H9 (cell line): ENCODE measurements at regions not wholly inside any gene's neighbourhood (a gene's known extent, or its start where the extent isn't known, plus 50 kb on each side); places are given as distances from the start of the nearest gene placed in this dataset.

Experiments used
- DNase-seq: peaks from one replicate; pipeline ENCODE4 v3.0.0-alpha.2; 2017
- H2AFZ ChIP-seq: one replicate; pipeline ENCODE4 v1.6.1; 2013; ENCODE audit warnings: mild to moderate bottlenecking, low read length, control low read depth, moderate library complexity
- H2AK5ac ChIP-seq: 2 replicates; pipeline ENCODE4 v1.6.1; 2013; ENCODE audit warnings: low read length, control low read depth, mixed read lengths; ENCODE audit not compliant: insufficient read length
- H2BK120ac ChIP-seq: one replicate; pipeline ENCODE4 v1.6.1; 2013; ENCODE audit warnings: low read depth, mild to moderate bottlenecking, low read length, control low read depth, inconsistent platforms; ENCODE audit not compliant: poor library complexity, severe bottlenecking
- H2BK12ac ChIP-seq: 2 replicates; pipeline ENCODE4 v1.6.1; 2013; ENCODE audit warnings: low read length, control low read depth, mixed read lengths, low read depth; ENCODE audit not compliant: insufficient read length
- H2BK15ac ChIP-seq: 2 replicates; pipeline ENCODE4 v1.6.1; 2013; ENCODE audit warnings: low read depth, low read length, control low read depth
- H2BK20ac ChIP-seq: one replicate; pipeline ENCODE4 v1.6.1; 2013; ENCODE audit warnings: low read depth, mild to moderate bottlenecking, low read length, control low read depth, inconsistent platforms; ENCODE audit not compliant: poor library complexity, severe bottlenecking
- H2BK5ac ChIP-seq: 2 replicates; pipeline ENCODE4 v1.6.1; 2013; ENCODE audit warnings: low read length, control low read depth, mixed read lengths; ENCODE audit not compliant: insufficient read length
- H3K14ac ChIP-seq: 2 replicates; pipeline ENCODE4 v1.6.1; 2013; ENCODE audit warnings: low read length, control low read depth; ENCODE audit not compliant: insufficient read depth
- H3K18ac ChIP-seq: 2 replicates; pipeline ENCODE4 v1.6.1; 2013; ENCODE audit warnings: low read depth, mild to moderate bottlenecking, mixed read lengths, low read length, control low read depth; ENCODE audit not compliant: insufficient read length
- H3K23ac ChIP-seq: 2 replicates; pipeline ENCODE4 v1.6.1; 2013; ENCODE audit warnings: low read length, control low read depth, mixed read lengths, low read depth; ENCODE audit not compliant: insufficient read length
- H3K23me2 ChIP-seq: 2 replicates; pipeline ENCODE4 v1.6.1; 2013; ENCODE audit warnings: low read depth, mild to moderate bottlenecking, mixed read lengths, low read length, control low read depth; ENCODE audit not compliant: insufficient read length, poor library complexity, severe bottlenecking
- H3K27ac ChIP-seq: 2 replicates; pipeline ENCODE4 v1.5.1; 2013; ENCODE audit warnings: low read length, control low read depth, mixed read lengths, low read depth; ENCODE audit not compliant: insufficient read length
- H3K27me3 ChIP-seq: 2 replicates; pipeline ENCODE4 v1.6.1; 2013; ENCODE audit warnings: low read length, control low read depth, inconsistent platforms; ENCODE audit not compliant: insufficient read depth
- H3K4ac ChIP-seq: 2 replicates; pipeline ENCODE4 v1.6.1; 2013; ENCODE audit warnings: low read depth, mild to moderate bottlenecking, control low read depth, inconsistent platforms, low read length, moderate library complexity
- H3K4me1 ChIP-seq: 2 replicates; pipeline ENCODE4 v1.6.1; 2013; ENCODE audit warnings: low read length, control low read depth, inconsistent platforms; ENCODE audit not compliant: insufficient read depth
- H3K4me2 ChIP-seq: 2 replicates; pipeline ENCODE4 v1.6.1; 2013; ENCODE audit warnings: low read length, control low read depth, mixed read lengths; ENCODE audit not compliant: insufficient read length, insufficient read depth
- H3K56ac ChIP-seq: 2 replicates; pipeline ENCODE4 v1.6.1; 2013; ENCODE audit warnings: low read depth, mild to moderate bottlenecking, mixed read lengths, low read length, control low read depth; ENCODE audit not compliant: insufficient read length
- H3K79me1 ChIP-seq: 2 replicates; pipeline ENCODE4 v1.6.1; 2013; ENCODE audit warnings: low read depth, mild to moderate bottlenecking, moderate library complexity, low read length, control low read depth, inconsistent platforms; ENCODE audit not compliant: insufficient read depth, poor library complexity, severe bottlenecking
- H3K79me2 ChIP-seq: 2 replicates; pipeline ENCODE4 v1.6.1; 2013; ENCODE audit warnings: low read length, control low read depth, inconsistent platforms; ENCODE audit not compliant: insufficient read depth
- H3K9ac ChIP-seq: 2 replicates; pipeline ENCODE4 v1.6.1; 2013; ENCODE audit warnings: low read length, control low read depth, mixed read lengths; ENCODE audit not compliant: insufficient read length; ENCODE audit errors: extremely low read depth
- H3K9me3 ChIP-seq: one replicate; pipeline ENCODE4 v1.6.1; 2013; ENCODE audit warnings: low read depth, low read length, inconsistent platforms; ENCODE audit not compliant: control insufficient read depth
- H3T11ph ChIP-seq: one replicate; pipeline ENCODE4 v1.6.1; 2013; ENCODE audit warnings: mild to moderate bottlenecking, low read length, control low read depth, inconsistent platforms
- H4K20me1 ChIP-seq: one replicate; pipeline ENCODE4 v1.6.1; 2013; ENCODE audit not compliant: control insufficient read depth, insufficient read length, insufficient read depth
- H4K5ac ChIP-seq: 2 replicates; pipeline ENCODE4 v1.6.1; 2013; ENCODE audit warnings: low read depth, mild to moderate bottlenecking, mixed read lengths, low read length, control low read depth; ENCODE audit not compliant: insufficient read length
- H4K8ac ChIP-seq: replicated peaks from 2 replicates; pipeline ENCODE4 v1.6.1; 2013; ENCODE audit warnings: low read length, control low read depth, mixed read lengths, low read depth; ENCODE audit not compliant: insufficient read length
- H4K91ac ChIP-seq: 2 replicates; pipeline ENCODE4 v1.6.1; 2013; ENCODE audit warnings: low read depth, mild to moderate bottlenecking, moderate library complexity, mixed read lengths, low read length, control low read depth; ENCODE audit not compliant: insufficient read length
- H3K27ac Mint-ChIP-seq, 3 experiments: 2 replicates in 2 of 3; 3 replicates in 1 of 3; pipeline ENCODE4 v1.8.0; 2020 to 2021; ENCODE audit warnings: mixed read lengths in 3 of 3, mild to moderate bottlenecking in 1 of 3, moderate library complexity in 1 of 3
- H3K27me3 Mint-ChIP-seq: 2 replicates; pipeline ENCODE4 v1.8.0; 2021; ENCODE audit warnings: low read depth, mild to moderate bottlenecking, moderate library complexity, mixed read lengths
- H3K36me3 Mint-ChIP-seq, 3 experiments: 2 replicates in 2 of 3; 3 replicates in 1 of 3; pipeline ENCODE4 v1.8.0; 2020 to 2021; ENCODE audit warnings: low read depth in 3 of 3, mixed read lengths in 3 of 3; ENCODE audit not compliant: insufficient read depth in 1 of 3
- H3K4me1 Mint-ChIP-seq, 2 experiments: 2 replicates each; pipeline ENCODE4 v1.8.0; 2020; ENCODE audit warnings: mixed read lengths in 2 of 2
- H3K4me3 Mint-ChIP-seq, 2 experiments: 2 replicates in 1 of 2; 3 replicates in 1 of 2; pipeline ENCODE4 v1.8.0; 2020 to 2021; ENCODE audit warnings: mild to moderate bottlenecking in 2 of 2, mixed read lengths in 2 of 2, moderate library complexity in 1 of 2
- H3K9me3 Mint-ChIP-seq, 2 experiments: 2 replicates in 1 of 2; 3 replicates in 1 of 2; pipeline ENCODE4 v1.8.0; 2020; ENCODE audit warnings: mild to moderate bottlenecking in 2 of 2, mixed read lengths in 2 of 2, moderate library complexity in 1 of 2
- WGBS: extraction: QIAGEN DNeasy Blood & Tissue Kit; methylation state at CpG from one replicate; pipeline ENCODE4 v1.1.7; 2013; ENCODE audit warnings: missing lambda C conversion rate, low lambda C conversion rate, mixed read lengths; ENCODE audit not compliant: insufficient read length; ENCODE audit errors: extremely low coverage; 5-methylcytosine and 5-hydroxymethylcytosine counted together
- TF ChIP-seq, protein P1 (sequence below): fragments of 200-600 bp; sonication (generic); conservative IDR thresholded peaks from 3 replicates; pipeline ENCODE4 v1.8.0; 2021; ENCODE audit warnings: antibody characterized with exemption, mild to moderate bottlenecking

GRCh38 chr4:171281359-171281758, 531.8 kb upstream of the GALNTL6 start:
- no peaks in the 10 kb centered on the region for H3K79me1 ChIP-seq
- no peaks in the 10 kb centered on the region for H3K4me1 Mint-ChIP-seq
- H2BK12ac ChIP-seq: no peak overlapping the region
- no peak overlapping the region for H3K9ac ChIP-seq
- H3K18ac ChIP-seq: no peak overlapping the region
- no peak overlapping the region for H2AFZ ChIP-seq
- no peak overlapping the region for H3T11ph ChIP-seq
- no peak for DNase-seq
- no CpG with 5 or more reads among the region's 4 CpGs for WGBS
- no peak overlapping the region for H4K91ac ChIP-seq
- TF ChIP-seq, protein P1, sequence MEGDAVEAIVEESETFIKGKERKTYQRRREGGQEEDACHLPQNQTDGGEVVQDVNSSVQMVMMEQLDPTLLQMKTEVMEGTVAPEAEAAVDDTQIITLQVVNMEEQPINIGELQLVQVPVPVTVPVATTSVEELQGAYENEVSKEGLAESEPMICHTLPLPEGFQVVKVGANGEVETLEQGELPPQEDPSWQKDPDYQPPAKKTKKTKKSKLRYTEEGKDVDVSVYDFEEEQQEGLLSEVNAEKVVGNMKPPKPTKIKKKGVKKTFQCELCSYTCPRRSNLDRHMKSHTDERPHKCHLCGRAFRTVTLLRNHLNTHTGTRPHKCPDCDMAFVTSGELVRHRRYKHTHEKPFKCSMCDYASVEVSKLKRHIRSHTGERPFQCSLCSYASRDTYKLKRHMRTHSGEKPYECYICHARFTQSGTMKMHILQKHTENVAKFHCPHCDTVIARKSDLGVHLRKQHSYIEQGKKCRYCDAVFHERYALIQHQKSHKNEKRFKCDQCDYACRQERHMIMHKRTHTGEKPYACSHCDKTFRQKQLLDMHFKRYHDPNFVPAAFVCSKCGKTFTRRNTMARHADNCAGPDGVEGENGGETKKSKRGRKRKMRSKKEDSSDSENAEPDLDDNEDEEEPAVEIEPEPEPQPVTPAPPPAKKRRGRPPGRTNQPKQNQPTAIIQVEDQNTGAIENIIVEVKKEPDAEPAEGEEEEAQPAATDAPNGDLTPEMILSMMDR: no peak
- no peak overlapping the region for H3K23ac ChIP-seq
- no peak overlapping the region for H3K4me3 Mint-ChIP-seq
- H2BK120ac ChIP-seq: no peak overlapping the region
- H3K36me3 Mint-ChIP-seq: no peaks in the 10 kb centered on the region
- no peak overlapping the region for H2AK5ac ChIP-seq
- H2BK15ac ChIP-seq: no peak overlapping the region
- no peak overlapping the region for H3K56ac ChIP-seq
- no peaks in the 10 kb centered on the region for H3K9me3 ChIP-seq
- no peak overlapping the region for H2BK20ac ChIP-seq
- H4K8ac ChIP-seq: no peak overlapping the region
- H4K5ac ChIP-seq: no peak overlapping the region
- H3K27me3 ChIP-seq: no peaks in the 10 kb centered on the region
- H3K79me2 ChIP-seq: no peaks in the 10 kb centered on the region
- H3K27ac Mint-ChIP-seq: 0 out of 7 replicates have a peak overlapping the region, but pooled peaks of 1 of the 3 experiments have one; percentile 9
- H3K4me1 ChIP-seq: no peaks in the 10 kb centered on the region
- H3K9me3 Mint-ChIP-seq: no peaks in the 10 kb centered on the region
- H2BK5ac ChIP-seq: no peak overlapping the region
- no peaks in the 10 kb centered on the region for H4K20me1 ChIP-seq
- H3K4ac ChIP-seq: no peak overlapping the region
- no peak overlapping the region for H3K14ac ChIP-seq
- H3K27ac ChIP-seq: no peak overlapping the region
- no peak overlapping the region for H3K4me2 ChIP-seq
- H3K23me2 ChIP-seq: no peaks in the 10 kb centered on the region
- no peaks in the 10 kb centered on the region for H3K27me3 Mint-ChIP-seq
